ENCODE measurements at regions not wholly inside any gene's neighbourhood (a gene's known extent, or its start where the extent isn't known, plus 50 kb on each side); places are given as distances from the start of the nearest gene placed in this dataset.
"Not testable (repeated sequence)": the region's sequence is repeated elsewhere in the genome, so short reads cannot be mapped to it uniquely, and the experiment has no call there.

DNA sequence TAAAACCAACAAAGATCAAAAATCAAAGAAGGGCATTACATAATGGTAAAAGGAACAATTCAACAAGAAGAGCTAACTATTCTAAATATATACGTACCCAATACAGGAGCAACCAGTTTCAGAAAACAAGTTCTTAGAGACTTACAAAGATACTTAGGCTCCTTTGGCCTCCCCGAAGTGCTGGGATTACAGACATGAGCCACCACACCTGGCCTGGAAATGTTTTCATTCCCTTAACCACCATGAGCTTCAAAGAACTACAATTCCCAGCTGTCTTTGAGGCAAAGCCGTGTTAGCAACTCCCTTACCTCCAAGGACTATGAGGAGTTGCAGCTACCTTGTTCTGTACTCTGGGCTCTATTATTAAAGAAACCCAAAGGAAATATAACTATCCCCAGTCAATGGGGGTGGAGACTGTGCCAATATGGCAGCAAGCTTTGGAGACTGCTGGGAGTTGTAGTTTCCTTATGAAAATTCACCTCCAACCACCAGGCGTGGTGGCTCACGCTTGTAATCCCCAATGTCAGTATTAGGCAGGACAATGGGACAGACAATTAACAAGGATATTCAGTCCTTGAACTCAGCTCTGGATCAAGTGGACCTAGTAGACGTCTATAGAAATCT lies 893.9 kb downstream of the SLC6A15 start:
- not testable (repeated sequence) for DNase-seq

DNA sequence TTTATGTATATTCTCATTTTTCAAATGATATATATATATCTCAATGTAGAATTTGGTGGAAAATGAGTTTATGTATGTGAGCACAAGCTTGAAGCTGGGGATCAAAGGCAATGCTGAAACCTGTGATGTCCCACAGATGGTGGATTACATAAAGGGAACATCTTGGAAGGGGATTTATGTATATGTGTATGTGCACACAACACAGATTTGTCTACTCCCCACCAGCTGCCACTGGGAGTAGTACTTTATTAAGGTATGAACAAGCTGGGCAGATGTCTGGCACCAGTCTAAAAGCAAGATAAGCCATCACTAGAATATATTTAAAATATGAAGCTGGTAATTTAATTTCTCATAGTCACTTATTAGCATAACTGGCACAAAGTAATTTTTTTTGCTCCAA lies 895.6 kb downstream of the SLC6A15 start:
- DNase-seq: no peak

DNA sequence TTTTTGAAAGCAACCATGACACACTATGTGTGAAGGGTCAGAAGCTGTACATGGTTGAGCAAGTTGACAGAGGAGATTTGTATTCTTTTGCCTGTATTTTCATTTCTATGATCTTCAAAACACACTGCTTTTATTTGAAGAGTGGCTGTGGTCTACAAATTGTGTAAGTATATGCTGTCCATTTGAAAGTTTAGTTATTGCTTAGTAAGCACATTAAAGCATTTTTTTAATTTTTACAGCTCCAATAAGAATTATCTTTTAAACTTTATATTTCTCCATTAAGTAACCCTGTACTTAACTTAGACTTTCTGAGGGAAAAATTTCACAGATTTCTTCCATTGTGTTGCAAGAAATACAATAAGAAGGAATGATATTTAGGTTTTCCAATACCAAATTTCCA lies 915.2 kb downstream of the SLC6A15 start:
- DNase-seq: no peak

DNA sequence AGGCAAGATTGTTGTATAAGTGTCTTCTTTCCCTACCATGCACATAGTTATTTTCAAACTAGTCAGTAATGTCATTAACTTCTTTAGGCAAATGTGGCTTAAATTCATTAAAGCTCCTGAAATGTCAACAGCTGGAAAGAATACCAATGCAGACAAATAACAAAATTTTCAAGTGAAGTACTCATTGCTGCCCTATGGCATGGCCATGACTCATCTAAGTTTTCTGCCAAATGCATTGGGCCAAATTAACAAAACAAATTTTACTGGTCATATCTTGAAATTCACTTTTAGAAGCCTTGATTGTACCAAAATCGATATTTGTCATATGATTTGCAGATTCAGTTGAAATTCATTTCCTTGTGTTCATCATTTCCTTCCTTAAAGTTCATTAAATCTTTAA lies 915.9 kb downstream of the SLC6A15 start:
- no peak for DNase-seq

DNA sequence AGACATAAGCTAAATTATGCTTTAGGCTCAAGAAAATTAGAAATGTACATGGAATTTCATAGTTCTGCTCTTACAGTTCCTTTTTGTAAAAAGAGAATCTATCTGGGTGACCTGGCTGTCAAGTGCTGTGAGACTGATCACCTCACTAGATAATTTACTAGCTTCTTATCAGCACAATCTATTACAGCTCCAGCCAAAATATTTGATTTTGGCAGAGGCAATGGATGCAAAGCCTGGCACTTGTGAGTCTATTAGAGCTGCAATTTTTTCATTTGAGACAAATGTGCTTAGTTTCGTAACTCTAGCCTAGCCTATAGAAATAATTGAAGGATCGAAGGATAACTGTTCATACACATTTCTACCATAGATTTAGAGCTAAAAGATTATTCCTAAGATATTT lies 927.5 kb downstream of the SLC6A15 start:
- no peak for DNase-seq

DNA sequence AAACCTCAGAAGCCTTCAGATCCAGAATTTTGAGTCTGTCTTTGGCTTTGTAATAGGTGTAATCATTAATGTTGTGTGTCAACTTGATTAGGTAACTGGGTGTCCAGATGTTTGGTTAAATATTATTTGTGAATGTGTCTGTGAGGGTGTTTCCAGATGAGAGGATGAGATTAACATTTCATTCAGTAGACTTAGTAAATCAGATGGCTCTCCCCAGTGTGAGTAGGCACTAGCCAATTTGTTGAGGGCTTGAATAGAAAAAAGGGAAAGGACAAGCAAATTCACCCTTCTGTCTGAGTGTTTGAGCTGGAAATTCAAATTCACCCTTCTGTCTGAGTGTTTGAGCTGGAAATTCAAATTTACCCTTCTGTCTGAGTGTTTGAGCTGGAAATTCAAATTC lies 932.2 kb downstream of the SLC6A15 start:
- no peak for DNase-seq

DNA sequence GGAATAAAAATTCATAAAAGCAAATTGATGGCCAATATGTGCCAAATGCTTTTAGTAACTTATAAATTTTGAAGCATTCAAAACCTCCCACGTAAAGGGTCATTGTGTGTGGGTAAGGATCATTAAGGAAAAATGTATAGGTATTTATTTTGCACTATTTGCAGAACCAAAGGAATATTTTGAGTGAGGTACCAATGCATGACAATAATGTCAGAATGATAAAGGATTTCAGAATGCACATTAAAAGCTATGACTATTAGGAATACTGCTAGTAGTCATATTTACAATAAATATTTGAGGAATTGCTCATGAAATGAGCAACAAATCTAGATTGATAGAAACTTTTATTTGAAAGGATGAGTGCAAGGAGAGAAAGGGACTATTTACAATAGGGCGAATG lies 932.8 kb downstream of the SLC6A15 start:
- no peak for DNase-seq

DNA sequence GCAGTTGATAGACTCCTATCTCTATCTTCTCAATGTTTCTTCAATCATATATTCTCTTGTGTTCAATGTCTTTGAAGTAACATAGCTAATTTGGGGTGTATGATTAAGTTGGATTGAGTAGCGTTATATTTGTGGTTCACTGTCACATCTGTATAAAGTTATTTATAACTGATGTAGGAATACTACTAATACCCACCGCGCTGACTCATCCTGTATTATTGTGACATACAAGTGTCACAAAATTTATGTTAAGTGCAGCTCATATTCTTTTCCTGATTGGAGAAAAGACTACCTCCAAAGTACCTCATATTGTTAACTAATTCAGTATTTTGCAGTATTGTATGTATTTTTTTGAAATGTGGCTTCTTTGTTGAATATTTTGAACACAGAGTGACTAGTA lies 940.8 kb downstream of the SLC6A15 start:
- DNase-seq: no peak

DNA sequence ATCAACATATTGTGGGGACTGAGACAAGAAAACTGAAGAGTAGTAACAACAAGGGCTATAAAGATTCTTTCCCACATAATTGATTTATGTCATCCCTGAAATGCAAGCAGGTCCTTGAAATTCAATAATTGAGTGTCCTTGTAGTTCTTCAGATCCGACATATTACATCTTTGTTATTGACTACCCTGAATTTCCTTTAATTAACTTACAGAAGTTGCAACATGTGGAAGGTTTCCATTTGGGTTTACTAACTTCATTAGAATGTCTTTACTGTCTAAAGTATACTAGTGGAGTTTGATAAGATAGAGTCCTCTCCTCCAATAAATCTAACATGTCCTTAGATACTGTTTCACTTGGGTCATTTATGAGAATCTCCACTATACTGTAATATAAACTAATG lies 951.8 kb downstream of the SLC6A15 start:
- no peak for DNase-seq

DNA sequence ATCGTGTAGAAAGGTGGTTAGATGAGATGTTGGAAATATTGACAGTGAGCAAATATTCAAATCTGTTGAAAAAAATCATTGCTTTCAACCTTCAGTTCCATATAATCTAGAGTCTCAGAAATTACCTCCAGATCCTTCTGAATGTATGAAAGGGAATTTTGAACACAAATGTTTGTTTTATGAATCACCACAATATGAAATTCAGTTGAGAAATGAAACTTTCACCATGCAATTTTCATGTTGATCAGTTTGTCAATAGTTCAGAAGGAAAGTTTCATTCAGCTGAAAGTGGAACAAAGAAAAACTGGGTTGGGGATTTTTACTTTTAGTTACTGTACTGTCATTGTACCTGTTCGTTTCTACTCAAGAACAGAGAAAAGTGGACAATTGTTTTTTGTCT lies 953.6 kb downstream of the SLC6A15 start:
- no peak for DNase-seq

DNA sequence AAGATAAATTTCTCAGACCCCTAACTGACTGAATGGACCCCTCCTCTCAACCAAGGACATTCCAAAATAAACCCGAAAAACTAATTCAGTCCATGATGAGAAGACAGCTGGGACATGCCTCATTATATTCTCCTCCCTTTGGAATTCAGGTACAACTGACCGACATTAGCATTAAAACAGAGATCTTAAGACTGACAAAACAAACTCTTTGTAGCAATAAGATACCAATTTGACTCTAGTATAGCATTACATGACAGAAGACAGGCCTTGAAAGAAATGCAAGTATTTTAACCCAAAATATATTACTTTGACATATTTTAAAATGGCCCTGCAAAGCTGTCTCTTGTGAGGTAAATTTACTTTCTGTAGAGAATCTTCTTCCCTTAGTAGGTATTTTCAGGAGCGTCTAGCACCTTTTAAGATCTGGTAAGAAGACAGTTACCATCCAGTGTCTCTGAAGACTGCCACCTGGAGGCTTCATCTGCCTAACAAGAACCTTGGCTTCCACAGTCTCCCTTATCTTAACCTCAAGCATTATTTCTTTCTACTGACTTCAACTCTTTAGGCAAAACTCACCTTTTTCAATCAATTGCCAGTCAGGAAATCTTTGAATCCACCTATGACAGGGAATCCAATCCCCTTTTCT lies 957.5 kb downstream of the SLC6A15 start:
- no peak for DNase-seq

DNA sequence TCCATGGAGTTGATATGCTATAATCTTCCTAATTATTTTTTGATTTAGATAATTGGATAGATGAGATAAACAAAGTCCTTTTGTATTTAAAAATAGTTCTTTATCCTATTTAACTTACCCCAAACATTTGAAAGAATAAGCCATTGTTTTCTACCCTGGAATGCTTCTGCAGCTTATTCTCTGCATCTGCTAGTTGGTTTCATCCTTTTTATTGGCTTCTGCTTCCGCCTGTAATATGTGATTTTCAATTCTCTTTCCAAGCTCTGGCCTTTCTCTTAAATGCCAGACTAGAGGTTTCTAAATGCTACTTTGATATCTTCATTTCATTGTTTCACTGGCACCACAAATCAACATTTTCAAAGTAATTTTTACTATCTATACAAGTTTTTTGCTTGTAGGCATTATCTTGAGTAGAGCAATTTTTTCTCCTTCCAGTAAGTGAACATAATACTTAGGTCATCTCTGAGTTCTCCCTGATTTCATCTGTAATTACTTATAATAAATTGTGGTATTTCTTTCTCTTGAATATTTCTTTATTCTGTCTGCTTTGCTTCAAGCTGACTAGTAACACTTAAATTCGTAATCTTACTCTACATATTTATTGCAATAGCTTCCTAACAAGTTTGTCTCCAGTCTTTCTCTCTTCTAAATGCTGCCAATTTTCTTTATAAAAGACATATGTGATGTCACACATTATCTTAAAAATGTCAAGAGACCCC lies 958.4 kb downstream of the SLC6A15 start:
- no peak for DNase-seq

DNA sequence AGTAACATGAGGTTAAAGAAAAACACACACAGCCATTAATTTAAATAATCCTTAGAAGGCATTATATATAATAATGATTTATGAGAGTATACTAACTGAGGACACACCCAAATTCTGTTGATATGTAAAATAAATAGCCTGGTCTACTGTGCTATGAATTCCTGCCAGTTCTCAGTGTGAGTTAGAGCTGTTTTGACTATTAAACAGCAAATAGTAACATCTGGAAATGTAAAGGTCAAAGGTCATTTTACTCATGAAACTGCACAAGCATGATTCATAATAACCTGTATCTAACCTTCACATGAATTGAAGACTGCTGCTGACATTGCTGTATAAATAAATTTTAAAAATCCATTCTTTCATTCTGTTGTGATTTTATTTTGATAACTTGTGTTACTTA lies 966.7 kb downstream of the SLC6A15 start:
- DNase-seq: no peak

DNA sequence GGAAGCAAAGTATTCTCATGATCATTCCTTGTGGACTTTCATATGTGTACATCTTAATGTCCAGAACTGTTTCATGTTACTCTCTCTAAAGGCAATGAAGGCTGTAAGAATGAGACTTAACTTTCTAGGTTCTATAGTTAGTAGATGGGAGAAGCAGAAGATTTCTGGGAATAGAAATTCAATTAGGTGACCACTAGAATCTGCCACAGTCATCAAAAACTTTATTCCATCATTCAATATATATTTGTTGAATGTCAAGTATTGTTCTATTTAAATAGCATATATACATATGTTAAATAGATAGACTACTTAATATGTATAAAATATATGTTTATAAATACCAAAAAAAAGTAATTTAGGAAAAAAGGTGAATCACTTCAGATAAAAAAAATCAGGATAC lies 972.9 kb downstream of the SLC6A15 start:
- DNase-seq: no peak

DNA sequence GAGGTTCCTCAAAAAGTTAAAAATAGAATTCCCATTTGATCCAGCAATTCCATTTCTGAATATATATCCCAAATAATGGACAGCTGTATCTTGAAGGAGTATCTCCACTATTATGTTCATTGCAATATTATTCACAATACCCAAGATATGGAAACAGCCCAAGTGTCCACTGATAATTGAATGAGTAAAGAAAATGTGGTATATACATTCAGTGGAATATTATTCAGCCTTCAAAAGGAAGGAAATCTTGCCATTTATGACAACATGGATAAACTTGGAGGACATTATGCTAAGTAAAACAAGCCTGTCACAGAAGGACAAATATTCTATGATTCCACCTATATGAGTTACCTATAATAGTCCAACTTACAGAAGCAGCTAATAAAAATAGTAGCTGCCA lies 979.0 kb downstream of the SLC6A15 start:
- no peak for DNase-seq

DNA sequence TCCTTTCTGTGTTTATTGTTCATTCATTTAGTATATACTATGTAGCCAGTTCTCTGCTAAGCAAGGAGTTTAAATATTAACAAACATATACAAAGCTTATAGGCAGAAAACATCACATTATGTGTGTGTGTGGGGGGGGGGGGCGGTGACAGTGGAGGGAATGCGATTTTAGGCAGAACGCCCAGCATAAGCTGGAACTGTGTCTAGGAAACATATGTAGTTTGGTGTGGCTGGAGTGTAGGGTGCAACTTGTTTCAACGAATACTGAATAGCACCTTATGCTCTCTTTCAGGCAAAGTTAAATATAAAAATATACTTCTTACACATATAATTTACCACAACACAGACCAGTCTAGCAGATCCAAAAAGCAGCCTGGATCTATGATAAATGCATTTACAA lies 980.6 kb downstream of the SLC6A15 start:
- DNase-seq: no peak

DNA sequence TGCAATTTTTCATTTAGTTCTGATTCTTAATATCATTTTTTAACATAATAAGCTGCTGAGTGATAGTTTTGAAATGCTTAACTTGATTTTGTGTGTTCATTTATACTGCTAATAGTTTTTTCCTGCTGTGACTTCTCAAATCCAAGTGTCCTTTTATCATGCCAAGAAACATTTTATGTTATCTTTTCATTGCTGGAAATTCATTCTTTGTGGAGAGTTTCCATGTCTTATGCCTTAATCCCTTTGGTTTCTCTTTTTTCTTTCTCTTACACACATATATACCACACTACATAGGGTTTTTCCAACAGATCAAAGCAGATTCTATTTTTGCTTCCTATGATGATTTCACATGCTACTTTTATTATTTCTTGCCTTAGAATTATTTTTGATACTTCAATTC lies 981.1 kb downstream of the SLC6A15 start:
- DNase-seq: no peak

DNA sequence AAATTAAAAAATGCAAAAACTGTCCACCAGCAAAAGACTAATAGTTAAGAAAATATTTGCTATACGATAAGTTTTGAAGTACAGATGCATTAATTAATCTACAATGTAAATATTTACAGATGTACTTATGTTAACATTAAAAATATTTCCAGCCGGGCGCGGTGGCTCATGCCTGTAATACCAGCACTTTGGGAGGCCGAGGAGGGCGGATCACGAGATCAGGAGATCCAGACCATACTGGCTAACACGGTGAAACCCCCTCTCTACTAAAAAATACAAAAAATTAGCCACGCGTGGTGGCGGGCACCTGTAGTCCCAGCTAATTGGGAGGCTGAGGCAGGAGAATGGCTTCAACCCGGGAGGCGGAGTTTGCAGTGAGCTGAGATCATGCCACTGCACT lies 982.8 kb downstream of the SLC6A15 start:
- not testable (repeated sequence) for DNase-seq

DNA sequence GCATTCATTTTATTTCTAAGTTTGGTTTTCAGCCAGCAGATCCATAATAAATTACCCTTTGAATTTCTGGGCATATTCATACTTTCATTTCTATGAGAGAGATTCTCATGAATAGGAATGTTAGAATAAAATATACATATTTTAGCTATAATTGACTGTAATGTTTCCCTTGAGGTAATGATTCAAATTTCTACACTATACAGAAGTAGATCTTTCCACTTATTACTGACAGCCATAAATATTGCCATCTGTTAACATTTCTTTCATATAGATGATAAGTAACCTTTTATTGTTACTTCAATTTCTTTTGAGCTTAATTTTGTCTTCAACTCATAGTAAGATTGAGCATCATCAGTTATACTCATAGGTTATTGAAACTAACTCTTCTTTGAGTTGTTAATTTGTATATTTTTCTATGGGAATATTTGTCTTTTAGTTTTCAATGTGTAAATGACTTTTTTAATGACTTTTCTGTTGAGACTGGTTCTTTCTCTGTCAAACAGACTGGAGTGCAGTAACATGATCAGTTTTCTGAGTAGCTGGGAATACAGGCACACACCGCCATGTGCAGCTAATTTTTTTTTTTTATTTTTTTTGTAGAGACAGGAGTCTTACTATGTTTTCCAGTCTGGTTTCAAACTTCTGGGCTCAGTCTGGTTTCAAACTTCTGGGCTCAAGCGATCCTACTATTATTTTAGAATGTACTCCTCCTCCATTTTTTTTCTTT lies 991.6 kb downstream of the SLC6A15 start:
- DNase-seq: no peak

DNA sequence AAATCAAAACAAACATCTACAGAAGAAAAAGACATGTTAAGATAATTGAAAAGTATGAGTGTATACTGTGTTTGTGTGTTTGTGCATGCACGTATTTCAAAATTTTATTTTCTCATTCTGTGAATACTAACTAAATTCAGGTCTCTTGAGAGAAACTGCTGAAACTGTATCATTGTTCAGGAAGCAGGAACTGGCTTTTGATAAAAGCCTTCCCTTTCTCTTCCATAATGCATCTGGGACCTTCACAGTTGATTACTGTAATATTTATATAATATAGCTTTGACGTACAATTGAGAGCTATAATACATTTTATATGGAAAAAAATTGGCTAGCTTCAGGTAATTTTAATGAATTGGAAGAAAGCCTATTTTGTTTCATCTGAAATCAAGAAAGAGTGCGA lies 993.5 kb downstream of the SLC6A15 start:
- no peak for DNase-seq

DNA sequence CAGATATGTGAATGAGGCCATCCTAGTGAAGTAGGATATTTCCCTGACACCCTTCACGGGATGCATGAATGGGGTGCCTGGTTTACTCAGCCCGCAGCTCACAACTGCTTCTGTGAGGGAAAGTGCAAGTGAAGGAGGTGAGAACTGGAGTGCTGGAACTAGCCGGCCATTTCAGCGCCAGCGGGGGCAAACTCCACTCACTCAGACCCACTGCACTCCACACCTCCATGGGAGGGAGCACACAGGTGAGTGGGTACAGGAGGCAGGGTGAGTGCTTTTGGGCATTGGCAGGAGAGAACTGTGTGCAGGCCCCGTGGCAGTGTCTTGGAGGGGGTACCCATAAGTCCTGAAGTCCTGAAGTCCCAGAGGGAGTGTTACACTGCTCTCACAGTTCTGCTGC lies 1008.4 kb downstream of the SLC6A15 start:
- DNase-seq: no peak

DNA sequence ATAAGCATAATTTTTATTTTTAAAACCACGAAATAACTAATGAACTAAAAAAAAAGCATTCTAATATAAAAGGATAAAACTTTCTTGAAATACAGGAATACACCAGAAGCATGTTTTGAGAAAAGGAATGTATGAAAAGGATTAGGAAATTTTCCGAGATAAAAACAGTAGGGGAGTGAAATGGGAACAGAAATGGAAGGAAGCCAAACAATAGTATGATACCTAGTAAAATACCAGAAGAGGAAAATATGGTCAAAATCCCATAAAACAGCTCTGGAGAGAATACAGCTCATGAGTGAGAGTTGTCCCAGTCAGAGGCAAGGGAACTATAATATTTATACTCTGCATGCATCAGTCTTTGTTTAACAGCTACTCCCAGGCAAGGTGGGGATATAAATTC lies 1016.2 kb downstream of the SLC6A15 start:
- DNase-seq: no peak

DNA sequence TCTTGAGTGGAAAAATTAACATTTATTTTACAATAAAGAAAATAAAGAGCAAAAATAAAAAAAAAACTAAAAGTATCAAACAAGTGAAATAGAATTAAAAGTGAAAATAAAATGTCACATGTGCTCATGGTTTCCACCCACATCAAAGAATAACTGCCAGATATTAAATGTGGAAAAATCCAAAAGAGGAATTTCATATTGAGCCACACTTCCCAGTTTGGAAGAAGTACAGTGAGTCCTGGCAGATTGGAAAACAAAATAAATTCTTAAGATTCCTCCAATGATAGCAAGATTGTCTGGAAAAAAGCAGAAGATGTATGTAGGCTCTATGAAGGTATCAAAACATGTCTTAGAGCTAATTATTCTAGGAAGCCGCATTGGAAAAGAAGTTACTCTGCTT lies 1019.5 kb downstream of the SLC6A15 start:
- no peak for DNase-seq

DNA sequence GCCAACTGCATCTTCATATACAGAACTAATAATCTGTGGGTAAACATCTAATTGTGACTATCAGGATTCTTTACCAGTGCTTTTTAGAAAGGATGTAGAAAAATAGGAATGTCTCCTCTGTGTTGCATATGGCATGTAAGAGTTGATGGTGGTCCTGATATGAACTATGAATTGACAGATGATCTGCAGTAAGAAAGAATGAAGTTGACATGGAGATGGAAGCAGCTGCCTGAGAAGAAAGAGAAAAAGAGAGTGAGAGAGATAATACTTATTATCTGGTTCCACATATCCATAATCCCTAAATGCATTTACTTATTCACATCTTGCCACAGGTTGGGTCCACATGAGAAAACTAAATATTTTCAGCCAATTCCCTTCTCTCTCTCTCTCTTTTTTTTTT lies 1022.9 kb downstream of the SLC6A15 start:
- no peak for DNase-seq

Measured in NCI-H510A (cell line).